CD4-positive, alpha-beta T cell (primary cell): ENCODE measurements at regions not wholly inside any gene's neighbourhood (a gene's known extent, or its start where the extent isn't known, plus 50 kb on each side); places are given as distances from the start of the nearest gene placed in this dataset.

Experiments used
- ATAC-seq: fragments of 200-7000 bp; cut with Tn5 transposase; one replicate; pipeline ENCODE4 v1.10.0; 2022; ENCODE audit warnings: mild to moderate bottlenecking; ENCODE audit not compliant: poor library complexity
- CTCF ChIA-PET: fragments of 350-600 bp; sonication (Branson Sonifier 250); formaldehyde crosslinking; loops from one replicate; lab custom pipeline; 2021; ENCODE audit warnings: antibody characterized with exemption, inconsistent platforms; lab: Charles Lee
- POLR2A ChIA-PET: fragments of 350-600 bp; sonication (Branson Sonifier 250); formaldehyde crosslinking; loops from one replicate; lab custom pipeline; 2021; ENCODE audit warnings: antibody characterized with exemption, inconsistent platforms; lab: Charles Lee
- DNase-seq, 14 experiments: peaks; one replicate each; pipeline ENCODE4 v3.0.0-alpha.2; 2013 to 2020; ENCODE audit warnings: mixed read lengths in 2 of 14
- H3K27ac ChIP-seq, 2 donors: one replicate each; pipeline versions ENCODE4 v1.5.1 to v1.7.0; 2013; ENCODE audit warnings: low read length in 2 of 2, low read depth in 1 of 2, mild to moderate bottlenecking in 1 of 2
- H3K27me3 ChIP-seq, 2 experiments: 1 replicate in 1 of 2; 2 replicates in 1 of 2; pipeline versions ENCODE4 v1.6.1 to v1.7.0; 2013; ENCODE audit warnings: low read length in 2 of 2, control low read depth in 1 of 2, mild to moderate bottlenecking in 1 of 2, moderate library complexity in 1 of 2; ENCODE audit not compliant: insufficient read depth in 2 of 2, control insufficient read depth in 1 of 2
- H3K36me3 ChIP-seq: one replicate; pipeline ENCODE4 v1.6.1; 2013; ENCODE audit warnings: low read length, control low read depth; ENCODE audit not compliant: insufficient read depth
- H3K4me1 ChIP-seq: one replicate; pipeline ENCODE4 v1.6.1; 2013; ENCODE audit warnings: low read length, control low read depth; ENCODE audit not compliant: insufficient read depth
- H3K4me3 ChIP-seq: one replicate; pipeline ENCODE4 v1.5.1; 2013; ENCODE audit warnings: mild to moderate bottlenecking, low read length, moderate library complexity
- H3K9me3 ChIP-seq, 2 experiments: 1 replicate in 1 of 2; 2 replicates in 1 of 2; pipeline versions ENCODE4 v1.6.1 to v1.7.0; 2013; ENCODE audit warnings: low read length in 2 of 2, mild to moderate bottlenecking in 2 of 2, control low read depth in 1 of 2, moderate library complexity in 1 of 2; ENCODE audit not compliant: control insufficient read depth in 1 of 2, insufficient read depth in 1 of 2
- H3K27ac Mint-ChIP-seq: one replicate; pipeline ENCODE4 v1.8.0; 2020; ENCODE audit warnings: mixed read lengths
- H3K27me3 Mint-ChIP-seq: one replicate; pipeline ENCODE4 v1.8.0; 2021; ENCODE audit warnings: mixed read lengths
- H3K36me3 Mint-ChIP-seq: one replicate; pipeline ENCODE4 v1.8.0; 2021; ENCODE audit warnings: low read depth, mixed read lengths
- H3K4me1 Mint-ChIP-seq: one replicate; pipeline ENCODE4 v1.8.0; 2021; ENCODE audit warnings: low read depth, mixed read lengths
- H3K4me3 Mint-ChIP-seq: one replicate; pipeline ENCODE4 v1.8.0; 2020; ENCODE audit warnings: mild to moderate bottlenecking, mixed read lengths
- H3K9me3 Mint-ChIP-seq: one replicate; pipeline ENCODE4 v1.8.0; 2020; ENCODE audit warnings: mixed read lengths
- intact Hi-C, 2 experiments: fragments of 100-400 bp; cut with DNase I in 1 of 2; cut with micrococcal nuclease in 1 of 2; formaldehyde crosslinking; loops; one replicate each; pipeline versions ENCODE4 v1.15.1 to v1.9.0; 2023 to 2025; cut with DNase I, micrococcal nuclease
- TF ChIP-seq, protein P1 (sequence below): fragments of 200-600 bp; IDR thresholded peaks from one replicate; pipeline ENCODE4 v1.8.0; 2022; ENCODE audit warnings: antibody characterized with exemption, mild to moderate bottlenecking

DNA sequence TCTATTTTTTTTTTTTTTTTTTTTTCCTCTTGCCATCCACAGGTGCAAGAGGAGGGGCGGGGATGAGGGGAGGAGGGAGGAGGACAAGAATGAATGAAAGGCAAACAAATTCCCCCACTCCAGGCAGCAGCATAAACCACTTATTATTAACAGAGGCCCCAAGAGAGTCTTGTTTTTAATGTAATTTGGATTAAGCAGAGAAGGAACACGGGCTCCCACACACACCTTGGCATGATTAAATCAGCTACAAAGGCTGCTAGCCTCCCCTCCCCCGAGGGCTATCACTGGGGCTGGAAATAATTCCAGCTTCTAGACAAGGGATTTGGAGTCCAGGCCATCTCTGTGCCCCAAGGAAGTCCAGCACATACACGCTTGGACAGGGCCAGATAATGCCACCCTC, 93.4 kb upstream of the DRD2 start:
- CTCF ChIA-PET, result no interaction called here
- TF ChIP-seq, protein P1, sequence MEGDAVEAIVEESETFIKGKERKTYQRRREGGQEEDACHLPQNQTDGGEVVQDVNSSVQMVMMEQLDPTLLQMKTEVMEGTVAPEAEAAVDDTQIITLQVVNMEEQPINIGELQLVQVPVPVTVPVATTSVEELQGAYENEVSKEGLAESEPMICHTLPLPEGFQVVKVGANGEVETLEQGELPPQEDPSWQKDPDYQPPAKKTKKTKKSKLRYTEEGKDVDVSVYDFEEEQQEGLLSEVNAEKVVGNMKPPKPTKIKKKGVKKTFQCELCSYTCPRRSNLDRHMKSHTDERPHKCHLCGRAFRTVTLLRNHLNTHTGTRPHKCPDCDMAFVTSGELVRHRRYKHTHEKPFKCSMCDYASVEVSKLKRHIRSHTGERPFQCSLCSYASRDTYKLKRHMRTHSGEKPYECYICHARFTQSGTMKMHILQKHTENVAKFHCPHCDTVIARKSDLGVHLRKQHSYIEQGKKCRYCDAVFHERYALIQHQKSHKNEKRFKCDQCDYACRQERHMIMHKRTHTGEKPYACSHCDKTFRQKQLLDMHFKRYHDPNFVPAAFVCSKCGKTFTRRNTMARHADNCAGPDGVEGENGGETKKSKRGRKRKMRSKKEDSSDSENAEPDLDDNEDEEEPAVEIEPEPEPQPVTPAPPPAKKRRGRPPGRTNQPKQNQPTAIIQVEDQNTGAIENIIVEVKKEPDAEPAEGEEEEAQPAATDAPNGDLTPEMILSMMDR, result no peak
- POLR2A ChIA-PET, result no interaction called here
- Mint-ChIP-seq H3K36me3 (no peaks in the 10 kb centered on the region), H3K27ac (no peak overlapping the region), H3K9me3 (no peaks in the 10 kb centered on the region), H3K27me3 (peaks cover 38% of the 10 kb centered on the region), H3K4me3 (no peak overlapping the region), H3K4me1 (no peaks in the 10 kb centered on the region)
- no peaks in the 10 kb centered on the region for H3K4me1 ChIP-seq
- DNase-seq, result no peak
- no peaks in the 10 kb centered on the region for H3K27me3 ChIP-seq
- ATAC-seq, result no peak
- intact Hi-C loops, result no loop called here
- H3K9me3 ChIP-seq, result peaks cover 0 to 4% of the 10 kb centered on the region in 2 experiments
- H3K27ac ChIP-seq, result no peak overlapping the region
- H3K36me3 ChIP-seq, result no peaks in the 10 kb centered on the region
- H3K4me3 ChIP-seq, result no peak overlapping the region

DNA sequence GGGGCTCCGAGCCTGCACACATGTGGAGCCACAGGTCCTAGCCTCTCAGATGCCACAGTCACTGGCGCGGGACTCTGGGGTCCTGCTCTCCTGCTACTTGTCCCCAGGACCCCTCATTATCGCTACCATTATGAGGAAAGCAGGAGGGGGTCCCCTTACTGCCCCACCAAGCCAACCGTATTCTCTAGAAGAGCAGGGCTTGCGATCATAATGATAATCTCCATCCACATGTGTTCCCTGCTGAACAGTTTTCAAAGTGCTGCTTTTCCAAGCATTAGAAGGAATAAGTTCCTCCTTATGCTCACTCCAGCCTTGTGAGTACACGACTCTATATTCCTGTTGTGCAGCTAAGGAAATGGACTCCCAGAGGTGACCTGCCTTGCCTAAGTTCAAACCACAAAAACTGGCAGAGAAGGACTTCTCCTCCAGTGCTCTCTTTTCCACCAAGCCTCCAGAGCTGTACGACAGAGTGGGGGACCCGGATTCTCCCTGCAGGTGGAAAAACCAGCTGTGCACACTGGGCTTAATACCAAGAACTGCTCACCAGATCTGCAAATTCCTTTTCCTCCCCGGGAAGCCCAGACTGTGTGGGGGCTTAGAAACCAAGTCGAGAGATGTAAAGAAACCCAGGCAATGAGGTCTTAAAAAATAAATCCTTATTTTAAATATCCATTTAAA, 92.8 kb upstream of the DRD2 start:
- TF ChIP-seq, protein P1, result no peak
- no peaks in the 10 kb centered on the region for H3K4me1 Mint-ChIP-seq
- no peaks in the 10 kb centered on the region for H3K27me3 ChIP-seq
- no peak overlapping the region for H3K27ac Mint-ChIP-seq
- H3K36me3 Mint-ChIP-seq, result no peaks in the 10 kb centered on the region
- no peak for ATAC-seq
- no peak overlapping the region for H3K4me3 Mint-ChIP-seq
- H3K27ac ChIP-seq, result no peak overlapping the region
- peaks cover 0 to 4% of the 10 kb centered on the region in 2 experiments for H3K9me3 ChIP-seq
- H3K9me3 Mint-ChIP-seq, result no peaks in the 10 kb centered on the region
- no peaks in the 10 kb centered on the region for H3K4me1 ChIP-seq
- POLR2A ChIA-PET, result no interaction called here
- no peaks in the 10 kb centered on the region for H3K36me3 ChIP-seq
- H3K4me3 ChIP-seq, result no peak overlapping the region
- peaks cover 38% of the 10 kb centered on the region for H3K27me3 Mint-ChIP-seq
- intact Hi-C loops, result no loop called here
- DNase-seq, result no peak
- CTCF ChIA-PET, result no interaction called here

DNA sequence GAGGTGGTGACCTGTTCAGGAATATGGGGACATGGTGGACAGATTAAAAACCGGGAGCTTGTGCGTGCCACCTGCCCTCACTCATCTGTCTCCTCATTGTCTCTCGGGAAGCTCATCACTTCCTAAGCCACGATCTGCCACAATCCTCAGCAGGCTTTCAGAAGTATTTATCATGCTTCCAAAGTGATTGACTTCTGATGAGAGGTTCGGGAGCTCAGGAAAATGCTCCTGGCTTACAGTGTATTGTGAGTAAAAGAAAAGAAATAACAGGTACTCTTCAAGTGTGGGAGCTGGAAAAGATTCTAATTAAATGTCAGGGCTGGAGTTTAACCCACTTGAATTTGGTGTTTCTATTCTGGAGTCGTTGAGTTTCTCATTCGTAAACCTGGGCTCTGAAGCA, 91.9 kb upstream of the DRD2 start:
- Histone ChIP-seq H3K4me3 (no peak overlapping the region), H3K27me3 (no peaks in the 10 kb centered on the region), H3K27ac (no peak overlapping the region), H3K4me1 (no peaks in the 10 kb centered on the region), H3K9me3 (peaks cover 0 to 4% of the 10 kb centered on the region in 2 experiments), H3K36me3 (no peaks in the 10 kb centered on the region)
- TF ChIP-seq, protein P1, result no peak
- Mint-ChIP-seq H3K4me3 (no peak overlapping the region), H3K9me3 (no peaks in the 10 kb centered on the region), H3K27ac (no peak overlapping the region), H3K27me3 (peaks cover 38% of the 10 kb centered on the region), H3K4me1 (no peaks in the 10 kb centered on the region), H3K36me3 (no peaks in the 10 kb centered on the region)
- DNase-seq (no peak), ATAC-seq (no peak)
- intact Hi-C loops, result no loop called here
- ChIA-PET CTCF (no interaction called here), POLR2A (no interaction called here)
